GM06990 (cell line): ENCODE measurements at regions not wholly inside any gene's neighbourhood (a gene's known extent, or its start where the extent isn't known, plus 50 kb on each side); places are given as distances from the start of the nearest gene placed in this dataset.

Experiments used
- DNase-seq: peaks from one replicate; pipeline ENCODE4 v3.0.0-alpha.2; 2011; ENCODE audit not compliant: insufficient read length; ENCODE audit errors: extremely low read depth
- H3K27me3 ChIP-seq: replicated peaks from 2 replicates; pipeline ENCODE4 v1.6.0; 2011; ENCODE audit warnings: low read length; ENCODE audit not compliant: control insufficient read depth, insufficient read depth
- H3K36me3 ChIP-seq: 2 replicates; pipeline ENCODE4 v1.5.1; 2011; ENCODE audit warnings: low read length; ENCODE audit not compliant: control insufficient read depth, insufficient read depth
- H3K4me3 ChIP-seq: replicated peaks from 2 replicates; pipeline ENCODE4 v1.5.1; 2011; ENCODE audit warnings: low read depth, mild to moderate bottlenecking, control low read depth, low read length
- TF ChIP-seq, protein P1 (sequence below): IDR thresholded peaks from 2 replicates; pipeline ENCODE4 v1.5.1; 2011; ENCODE audit warnings: low read length, control low read depth, mild to moderate bottlenecking, inconsistent platforms; ENCODE audit not compliant: insufficient read depth, poor library complexity, severe bottlenecking

GRCh38 chr6:85118652-85119235, 331.1 kb upstream of the NT5E start:
- DNase-seq: no peak
- TF ChIP-seq, protein P1, sequence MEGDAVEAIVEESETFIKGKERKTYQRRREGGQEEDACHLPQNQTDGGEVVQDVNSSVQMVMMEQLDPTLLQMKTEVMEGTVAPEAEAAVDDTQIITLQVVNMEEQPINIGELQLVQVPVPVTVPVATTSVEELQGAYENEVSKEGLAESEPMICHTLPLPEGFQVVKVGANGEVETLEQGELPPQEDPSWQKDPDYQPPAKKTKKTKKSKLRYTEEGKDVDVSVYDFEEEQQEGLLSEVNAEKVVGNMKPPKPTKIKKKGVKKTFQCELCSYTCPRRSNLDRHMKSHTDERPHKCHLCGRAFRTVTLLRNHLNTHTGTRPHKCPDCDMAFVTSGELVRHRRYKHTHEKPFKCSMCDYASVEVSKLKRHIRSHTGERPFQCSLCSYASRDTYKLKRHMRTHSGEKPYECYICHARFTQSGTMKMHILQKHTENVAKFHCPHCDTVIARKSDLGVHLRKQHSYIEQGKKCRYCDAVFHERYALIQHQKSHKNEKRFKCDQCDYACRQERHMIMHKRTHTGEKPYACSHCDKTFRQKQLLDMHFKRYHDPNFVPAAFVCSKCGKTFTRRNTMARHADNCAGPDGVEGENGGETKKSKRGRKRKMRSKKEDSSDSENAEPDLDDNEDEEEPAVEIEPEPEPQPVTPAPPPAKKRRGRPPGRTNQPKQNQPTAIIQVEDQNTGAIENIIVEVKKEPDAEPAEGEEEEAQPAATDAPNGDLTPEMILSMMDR: no peak
- Histone ChIP-seq H3K36me3 (no peaks in the 10 kb centered on the region), H3K4me3 (no peak overlapping the region), H3K27me3 (no peaks in the 10 kb centered on the region)

DNA sequence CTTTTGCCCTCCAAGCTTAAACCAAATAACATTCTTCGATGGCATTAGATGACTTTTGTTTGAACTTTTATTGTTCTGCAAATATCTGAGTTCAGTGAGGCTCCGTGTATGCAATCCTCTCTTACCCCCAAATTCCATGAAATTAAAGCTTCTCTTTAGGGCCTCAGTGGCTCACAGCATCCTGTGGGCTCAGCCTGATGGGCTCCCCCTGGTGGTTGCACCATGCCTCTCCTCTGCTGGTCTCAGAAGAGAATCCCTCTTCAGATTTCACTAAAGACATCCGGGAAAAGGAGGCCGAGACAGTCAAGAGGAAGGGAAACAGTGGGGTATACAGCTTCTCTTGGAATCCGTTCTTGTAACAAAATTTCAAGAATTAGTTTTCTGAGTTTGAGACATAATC, 331.6 kb upstream of the NT5E start:
- TF ChIP-seq, protein P1: peak; percentile 29
- no peak for DNase-seq
- Histone ChIP-seq H3K27me3 (no peaks in the 10 kb centered on the region), H3K36me3 (no peaks in the 10 kb centered on the region), H3K4me3 (no peak overlapping the region)

DNA sequence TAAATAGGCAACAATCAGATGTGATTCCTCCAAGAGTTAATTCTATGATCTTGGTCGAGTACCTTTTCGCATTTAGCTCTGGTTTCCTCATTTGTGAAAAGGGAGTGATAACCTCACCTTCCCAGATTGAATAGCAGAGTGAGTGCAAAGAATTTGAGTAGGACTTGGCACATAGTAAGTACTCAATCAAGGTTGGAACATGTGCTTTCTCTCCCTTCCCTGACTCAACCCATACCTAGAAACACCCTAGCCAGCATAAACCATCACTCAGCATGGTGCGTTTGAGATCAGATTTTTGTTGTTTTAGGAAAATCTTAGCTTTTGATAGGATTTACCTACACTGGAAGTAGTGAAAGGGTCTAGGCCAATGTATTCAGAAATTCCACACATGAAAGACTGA, 333.4 kb upstream of the NT5E start:
- H3K4me3 ChIP-seq: no peak overlapping the region
- no peak for DNase-seq
- H3K27me3 ChIP-seq: no peaks in the 10 kb centered on the region
- TF ChIP-seq, protein P1: no peak
- no peaks in the 10 kb centered on the region for H3K36me3 ChIP-seq

DNA sequence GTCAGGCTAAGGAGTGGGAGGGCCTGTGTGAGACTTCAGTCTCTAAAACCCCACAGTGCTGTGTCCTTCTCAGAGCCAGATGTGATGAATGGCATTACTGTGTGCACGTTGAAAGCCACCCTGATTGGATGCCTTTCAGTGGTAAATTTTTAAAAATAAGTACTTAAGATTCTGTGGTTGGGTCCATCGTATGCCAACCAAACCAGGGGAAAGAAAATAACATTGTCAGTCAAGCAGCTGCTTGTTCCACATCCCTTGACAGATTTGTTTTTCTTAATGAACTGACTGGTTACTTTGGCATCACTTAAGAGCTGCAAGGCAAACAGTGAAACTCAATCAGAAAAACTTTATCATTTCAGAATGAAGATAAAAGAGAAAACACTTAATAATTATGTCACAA, 334.0 kb upstream of the NT5E start:
- H3K27me3 ChIP-seq: no peaks in the 10 kb centered on the region
- no peak for DNase-seq
- TF ChIP-seq, protein P1: no peak
- no peak overlapping the region for H3K4me3 ChIP-seq
- H3K36me3 ChIP-seq: no peaks in the 10 kb centered on the region

DNA sequence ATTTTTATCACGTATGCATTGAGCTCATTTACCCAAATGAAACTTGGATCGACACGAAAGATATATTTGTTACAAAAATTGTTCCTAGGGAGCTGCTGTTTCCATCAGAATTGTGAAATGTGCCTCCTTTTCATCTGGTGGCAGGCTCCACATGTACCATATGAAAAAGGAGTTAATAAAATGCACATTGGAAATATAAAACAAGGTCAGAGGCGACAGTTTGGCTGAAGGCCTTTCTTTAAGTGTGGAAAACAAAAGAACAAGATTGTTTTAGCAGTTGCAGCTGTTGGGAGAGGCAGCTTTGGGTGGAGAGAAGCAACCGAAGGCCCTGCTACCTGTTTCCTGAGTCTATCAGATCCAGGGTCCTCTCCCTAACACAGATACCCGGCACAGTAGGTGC, 334.5 kb upstream of the NT5E start:
- TF ChIP-seq, protein P1: no peak
- Histone ChIP-seq H3K4me3 (no peak overlapping the region), H3K27me3 (no peaks in the 10 kb centered on the region), H3K36me3 (no peaks in the 10 kb centered on the region)
- DNase-seq: no peak

DNA sequence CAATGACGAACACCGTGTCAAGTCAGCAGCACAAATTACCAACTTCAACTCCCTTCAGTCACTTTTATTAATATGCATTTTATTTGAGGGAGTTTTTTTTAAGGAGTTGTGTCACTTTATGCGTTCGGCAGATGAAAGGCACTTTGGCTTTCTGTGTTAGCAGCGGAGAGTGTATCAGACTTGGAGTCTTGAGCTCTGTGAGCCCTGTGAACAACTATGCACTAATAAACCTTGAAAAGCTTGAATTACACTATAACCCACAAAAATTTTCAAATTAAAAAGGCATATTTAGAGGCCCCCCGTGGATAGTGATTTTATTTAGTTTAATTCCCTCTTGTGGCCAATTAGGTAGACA, 335.3 kb upstream of the NT5E start:
- TF ChIP-seq, protein P1: no peak
- Histone ChIP-seq H3K27me3 (no peaks in the 10 kb centered on the region), H3K4me3 (no peak overlapping the region), H3K36me3 (no peaks in the 10 kb centered on the region)
- no peak for DNase-seq
